Right atrium auricular region (tissue), 2 donors: ENCODE measurements at regions not wholly inside any gene's neighbourhood (a gene's known extent, or its start where the extent isn't known, plus 50 kb on each side); places are given as distances from the start of the nearest gene placed in this dataset.

Source experiments
- DNase-seq: peaks from one replicate; pipeline ENCODE4 v3.0.0-alpha.2; 2019; ENCODE audit warnings: low spot score
- H3K27ac ChIP-seq, 2 donors: fragments of 200-600 bp; sonication (generic); 1 replicate in 1 of 2; 2 replicates in 1 of 2; pipeline ENCODE4 v1.5.1; 2016 to 2019
- H3K27me3 ChIP-seq, 2 donors: fragments of 200-600 bp; sonication (generic); one replicate each; pipeline versions ENCODE4 v1.5.1 to v1.6.0; 2017 to 2019
- H3K36me3 ChIP-seq: fragments of 200-600 bp; sonication (generic); one replicate; pipeline ENCODE4 v1.5.1; 2016
- H3K4me1 ChIP-seq, 2 donors: fragments of 200-600 bp; sonication (generic); one replicate each; pipeline versions ENCODE4 v1.5.1 to v1.6.0; 2017 to 2019
- H3K4me3 ChIP-seq, 2 donors: fragments of 200-600 bp; sonication (generic); 1 replicate in 1 of 2; 2 replicates in 1 of 2; pipeline ENCODE4 v1.5.1; 2017 to 2019; ENCODE audit warnings: mild to moderate bottlenecking in 1 of 2, moderate library complexity in 1 of 2
- H3K9me3 ChIP-seq, 2 donors: fragments of 200-600 bp; sonication (generic); one replicate each; pipeline ENCODE4 v1.5.1; 2019
- CTCF ChIP-seq, 2 donors: fragments of 200-600 bp; sonication (generic); IDR thresholded peaks; one replicate each; pipeline ENCODE4 v1.5.1; 2019; ENCODE audit warnings: antibody characterized with exemption in 2 of 2

GRCh38 chr1:60764489-60764888 lies 317.9 kb upstream of the NFIA start:
- H3K9me3 ChIP-seq = no peaks in the 10 kb centered on the region
- no peaks in the 10 kb centered on the region for H3K27me3 ChIP-seq
- H3K27ac ChIP-seq = no peak overlapping the region
- no peak overlapping the region for H3K4me3 ChIP-seq
- peaks cover 0 to 15% of the 10 kb centered on the region in 2 donors for H3K4me1 ChIP-seq
- DNase-seq = no peak
- TF ChIP-seq CTCF (IDR thresholded peaks at IDR 0.05) = no peak
- no peaks in the 10 kb centered on the region for H3K36me3 ChIP-seq

DNA sequence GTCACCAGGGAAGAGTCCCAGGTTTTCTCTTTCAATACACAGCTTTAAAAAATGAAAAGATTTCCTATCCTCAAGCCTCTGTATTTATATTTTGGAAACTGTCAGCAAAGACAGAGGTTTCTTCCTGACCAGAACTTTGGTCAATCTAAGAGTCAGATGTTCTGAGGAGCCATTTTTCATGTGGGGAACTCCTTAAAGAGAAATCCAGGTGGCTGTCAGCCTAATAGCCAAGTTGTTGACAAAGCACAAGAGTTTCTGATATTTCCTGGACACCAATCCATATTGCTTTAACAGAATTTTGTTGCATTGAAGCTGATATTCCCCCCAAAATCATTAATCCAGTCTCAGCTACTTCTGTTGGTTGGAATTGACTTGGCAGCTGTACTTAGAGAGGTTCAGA lies 318.6 kb upstream of the NFIA start:
- TF ChIP-seq CTCF (IDR thresholded peaks at IDR 0.05) = no peak
- H3K4me1 ChIP-seq = peaks cover 0 to 15% of the 10 kb centered on the region in 2 donors
- no peaks in the 10 kb centered on the region for H3K36me3 ChIP-seq
- no peaks in the 10 kb centered on the region for H3K9me3 ChIP-seq
- no peaks in the 10 kb centered on the region for H3K27me3 ChIP-seq
- no peak for DNase-seq
- H3K4me3 ChIP-seq = no peak overlapping the region
- H3K27ac ChIP-seq = no peak overlapping the region

GRCh38 chr1:60762911-60763310 lies 319.4 kb upstream of the NFIA start:
- no peak for DNase-seq
- Histone ChIP-seq H3K36me3 (no peaks in the 10 kb centered on the region), H3K27ac (no peak overlapping the region), H3K4me3 (no peak overlapping the region), H3K4me1 (peaks cover 0 to 15% of the 10 kb centered on the region in 2 donors), H3K27me3 (no peaks in the 10 kb centered on the region), H3K9me3 (no peaks in the 10 kb centered on the region)
- TF ChIP-seq CTCF (IDR thresholded peaks at IDR 0.05) = no peak

DNA sequence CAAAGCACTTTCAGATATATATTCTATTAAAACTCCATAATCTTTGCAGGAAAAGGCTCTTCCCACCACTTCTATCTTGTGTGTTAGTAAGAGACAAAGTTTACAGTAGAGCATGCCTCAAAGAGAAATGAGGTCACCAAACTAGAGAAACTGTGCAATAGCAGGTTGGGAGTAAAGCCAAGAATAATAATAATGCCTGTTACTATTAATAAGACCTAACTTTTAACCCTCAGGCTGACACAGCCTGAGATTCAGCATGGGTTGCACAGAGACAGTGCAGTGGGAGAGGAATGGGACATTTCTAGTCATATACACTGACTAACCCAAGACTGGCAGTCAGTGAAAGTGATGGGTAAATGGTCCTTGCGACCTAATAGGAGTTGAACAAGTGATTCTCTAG lies 320.2 kb upstream of the NFIA start:
- Histone ChIP-seq H3K9me3 (no peaks in the 10 kb centered on the region), H3K27ac (no peak overlapping the region), H3K27me3 (no peaks in the 10 kb centered on the region), H3K4me1 (peaks cover 0 to 15% of the 10 kb centered on the region in 2 donors), H3K4me3 (no peak overlapping the region), H3K36me3 (no peaks in the 10 kb centered on the region)
- no peak for DNase-seq
- no peak for TF ChIP-seq CTCF (IDR thresholded peaks at IDR 0.05)

- DNase-seq = no peak
- Histone ChIP-seq H3K27ac (no peak overlapping the region), H3K36me3 (no peaks in the 10 kb centered on the region), H3K9me3 (no peaks in the 10 kb centered on the region), H3K27me3 (no peaks in the 10 kb centered on the region), H3K4me1 (peaks cover 0 to 15% of the 10 kb centered on the region in 2 donors), H3K4me3 (no peak overlapping the region)
- no peak for TF ChIP-seq CTCF (IDR thresholded peaks at IDR 0.05)
Observed at GRCh38 chr1:60759291-60759690, 323.1 kb upstream of the NFIA start.

DNA sequence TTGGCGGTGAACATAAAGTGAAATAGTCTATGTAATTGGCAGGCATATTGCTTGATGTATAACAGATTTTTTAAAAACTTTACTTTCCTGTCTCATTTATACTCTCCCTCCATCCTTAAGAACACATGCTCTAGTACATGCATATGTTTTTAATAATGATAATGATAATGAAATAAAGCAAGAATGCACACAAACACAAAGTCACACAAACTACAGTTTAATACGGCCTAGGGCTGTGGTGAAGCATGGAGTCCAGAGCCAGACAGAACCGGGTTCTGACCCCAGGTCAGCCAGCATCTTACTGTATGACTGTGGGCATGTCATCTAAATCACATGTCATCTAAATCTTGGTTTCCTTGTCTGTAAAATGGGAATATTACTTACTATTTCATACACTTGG lies 324.9 kb upstream of the NFIA start:
- no peaks in the 10 kb centered on the region for H3K36me3 ChIP-seq
- H3K4me1 ChIP-seq = peaks cover 0 to 7% of the 10 kb centered on the region in 2 donors
- no peak for DNase-seq
- H3K4me3 ChIP-seq = no peak overlapping the region
- H3K27ac ChIP-seq = no peak overlapping the region
- H3K9me3 ChIP-seq = no peaks in the 10 kb centered on the region
- TF ChIP-seq CTCF (IDR thresholded peaks at IDR 0.05) = no peak
- H3K27me3 ChIP-seq = no peaks in the 10 kb centered on the region
